ENCODE measurements at regions not wholly inside any gene's neighbourhood (a gene's known extent, or its start where the extent isn't known, plus 50 kb on each side); places are given as distances from the start of the nearest gene placed in this dataset.

- Histone ChIP-seq H2AFZ (ENCODE audit: low read depth, low read length, poor library complexity, severe bottlenecking) (no peak overlapping the region), H3K27ac (ENCODE audit: low read depth, low read length) (no peak overlapping the region), H3K4me3 (replicated peaks in 1 of 2; ENCODE audit: low read depth in 1 of 2, low read length in 2 of 2) (no peak overlapping the region), H3K9me3 (ENCODE audit: control insufficient read depth in 1 of 2, insufficient read depth in 1 of 2, low read depth in 1 of 2, low read length in 2 of 2) (no peaks in the 10 kb centered on the region), H3K9me2 (ENCODE audit: insufficient read depth) (no peaks in the 10 kb centered on the region), H3K27me3 (ENCODE audit: insufficient read depth, low read length) (0 out of 2 replicates have a peak, but pooled peaks cover 3% of the 10 kb centered on the region), H3K4me1 (ENCODE audit: control insufficient read depth in 1 of 2, insufficient read depth in 2 of 2, low read length in 2 of 2) (no peaks in the 10 kb centered on the region), H3K79me2 (ENCODE audit: insufficient read depth, low read length) (no peaks in the 10 kb centered on the region), H3K4me2 (ENCODE audit: low read length) (no peak overlapping the region), H3K36me3 (ENCODE audit: control insufficient read depth in 1 of 2, insufficient read depth in 2 of 2, low read length in 2 of 2) (no peaks in the 10 kb centered on the region), H3K9ac (ENCODE audit: low read length) (no peak overlapping the region), H4K20me1 (ENCODE audit: insufficient read depth) (no peaks in the 10 kb centered on the region)
- ChIA-PET POLR2A (no interaction called here), RAD21 (ENCODE audit: low non-redundant PET in 1 of 2, low total read pairs in 2 of 2, uncharacterized antibody in 2 of 2, unreplicated experiment in 2 of 2) (no interaction called here), CTCF (interaction anchor here (1.3 to 1.6 kb wide), 2 partner anchors 244 to 1091 kb away, joined by 4 read pairs; no protein-coding TSS in a partner anchor)
- intact Hi-C loops (cut with micrococcal nuclease) = loop anchor here (5.0 kb wide), 3 partner anchors 469 to 1091 kb away; no protein-coding TSS in a partner anchor
- DNase-seq (ENCODE audit: low read depth, low spot score) (no peak), ATAC-seq (no peak)
- TF ChIP-seq POLR2A (IDR thresholded peaks at IDR 0.05; ENCODE audit: borderline replicate concordance, extremely low read depth, insufficient read depth, insufficient read length) = no peak
- TF ChIP-seq POLR2AphosphoS5 (IDR thresholded peaks at IDR 0.05; ENCODE audit: low read depth, low read length) = no peak
- no peak for TF ChIP-seq ZFX (IDR thresholded peaks at IDR 0.05)
- no peak for TF ChIP-seq ZNF274 (IDR thresholded peaks at IDR 0.05; ENCODE audit: low read depth, low read length)
- no peak for TF ChIP-seq EGR1 (IDR thresholded peaks at IDR 0.05; ENCODE audit: low read depth)
- no peak for TF ChIP-seq RAD21 (IDR thresholded peaks at IDR 0.05; ENCODE audit: low read depth)
- no peak for TF ChIP-seq ELF1 (IDR thresholded peaks at IDR 0.05; ENCODE audit: borderline replicate concordance, low read depth)
- no peak for TF ChIP-seq EZH2phosphoT487 (IDR thresholded peaks at IDR 0.05; ENCODE audit: borderline replicate concordance)
- TF ChIP-seq, protein P1, sequence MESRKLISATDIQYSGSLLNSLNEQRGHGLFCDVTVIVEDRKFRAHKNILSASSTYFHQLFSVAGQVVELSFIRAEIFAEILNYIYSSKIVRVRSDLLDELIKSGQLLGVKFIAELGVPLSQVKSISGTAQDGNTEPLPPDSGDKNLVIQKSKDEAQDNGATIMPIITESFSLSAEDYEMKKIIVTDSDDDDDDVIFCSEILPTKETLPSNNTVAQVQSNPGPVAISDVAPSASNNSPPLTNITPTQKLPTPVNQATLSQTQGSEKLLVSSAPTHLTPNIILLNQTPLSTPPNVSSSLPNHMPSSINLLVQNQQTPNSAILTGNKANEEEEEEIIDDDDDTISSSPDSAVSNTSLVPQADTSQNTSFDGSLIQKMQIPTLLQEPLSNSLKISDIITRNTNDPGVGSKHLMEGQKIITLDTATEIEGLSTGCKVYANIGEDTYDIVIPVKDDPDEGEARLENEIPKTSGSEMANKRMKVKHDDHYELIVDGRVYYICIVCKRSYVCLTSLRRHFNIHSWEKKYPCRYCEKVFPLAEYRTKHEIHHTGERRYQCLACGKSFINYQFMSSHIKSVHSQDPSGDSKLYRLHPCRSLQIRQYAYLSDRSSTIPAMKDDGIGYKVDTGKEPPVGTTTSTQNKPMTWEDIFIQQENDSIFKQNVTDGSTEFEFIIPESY (IDR thresholded peaks at IDR 0.05; ENCODE audit: extremely low read depth, insufficient replicate concordance, low read length) = no peak
- no TSS peak for BruUV-seq (replicated peaks)
Measured at GRCh38 chr2:7670905-7671641, 753.9 kb downstream of the RNF144A start.
